ENCODE measurements at regions not wholly inside any gene's neighbourhood (a gene's known extent, or its start where the extent isn't known, plus 50 kb on each side); places are given as distances from the start of the nearest gene placed in this dataset.

GRCh38 chr11:86861810-86862209 lies 61.5 kb downstream of the PRSS23 start:
- no peak overlapping the region for H3K27ac ChIP-seq (ENCODE audit: insufficient read depth, low read length, poor library complexity, severe bottlenecking)
- no peaks in the 10 kb centered on the region for H3K4me1 ChIP-seq (ENCODE audit: control insufficient read depth, insufficient read depth, low read length, poor library complexity, severe bottlenecking)
- H3K27ac Mint-ChIP-seq = no peak overlapping the region
- H3K27me3 Mint-ChIP-seq = peaks cover 8% of the 10 kb centered on the region
- H3K36me3 ChIP-seq (ENCODE audit: control insufficient read depth, insufficient read depth, low read length) = no peaks in the 10 kb centered on the region
- no peak for ATAC-seq (ENCODE audit: low read depth in 2 of 2)
- H3K4me1 Mint-ChIP-seq = no peaks in the 10 kb centered on the region
- peaks cover 0 to 2% (median 0%) of the 10 kb centered on the region in 7 donors for H3K9me3 Mint-ChIP-seq
- no peak for DNase-seq
- H3K36me3 Mint-ChIP-seq = no peaks in the 10 kb centered on the region
- no peak overlapping the region for H3K4me3 Mint-ChIP-seq
- H3K9me3 ChIP-seq (ENCODE audit: control insufficient read depth in 2 of 2, low read length in 2 of 2) = no peaks in the 10 kb centered on the region
- no peaks in the 10 kb centered on the region for H3K27me3 ChIP-seq (ENCODE audit: control insufficient read depth, insufficient read depth, low read length)
- no peak overlapping the region for H3K4me3 ChIP-seq (ENCODE audit: low read depth, low read length)

DNA sequence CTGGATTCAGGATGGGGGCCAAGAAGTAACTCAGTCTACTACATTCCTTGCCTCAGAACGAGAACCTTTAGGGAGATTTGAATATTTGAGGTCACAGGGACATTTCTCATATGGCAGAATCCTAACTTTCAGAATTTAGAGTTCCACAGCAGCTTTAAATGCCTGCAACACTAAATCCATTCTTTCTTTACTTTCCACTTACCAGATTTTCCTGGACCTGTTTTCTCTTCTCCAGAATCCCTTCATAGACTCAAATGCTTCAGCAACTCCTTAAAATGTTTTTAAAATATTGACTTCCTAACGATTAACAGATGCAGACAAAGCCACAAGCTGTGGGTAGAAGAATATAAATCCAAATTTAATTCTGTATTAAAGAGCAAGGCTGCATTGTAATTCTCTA lies 63.1 kb downstream of the PRSS23 start:
- H3K27me3 Mint-ChIP-seq = peaks cover 8% of the 10 kb centered on the region
- no peaks in the 10 kb centered on the region for H3K27me3 ChIP-seq (ENCODE audit: control insufficient read depth, insufficient read depth, low read length)
- no peaks in the 10 kb centered on the region for H3K9me3 ChIP-seq (ENCODE audit: control insufficient read depth in 2 of 2, low read length in 2 of 2)
- no peak for ATAC-seq (ENCODE audit: low read depth in 2 of 2)
- no peaks in the 10 kb centered on the region for H3K4me1 ChIP-seq (ENCODE audit: control insufficient read depth, insufficient read depth, low read length, poor library complexity, severe bottlenecking)
- H3K4me3 Mint-ChIP-seq = no peak overlapping the region
- no peak overlapping the region for H3K27ac ChIP-seq (ENCODE audit: insufficient read depth, low read length, poor library complexity, severe bottlenecking)
- no peaks in the 10 kb centered on the region for H3K36me3 Mint-ChIP-seq
- no peak overlapping the region for H3K4me3 ChIP-seq (ENCODE audit: low read depth, low read length)
- no peak for DNase-seq
- H3K27ac Mint-ChIP-seq = no peak overlapping the region
- H3K36me3 ChIP-seq (ENCODE audit: control insufficient read depth, insufficient read depth, low read length) = no peaks in the 10 kb centered on the region
- H3K4me1 Mint-ChIP-seq = no peaks in the 10 kb centered on the region
- H3K9me3 Mint-ChIP-seq = peaks cover 0 to 2% (median 0%) of the 10 kb centered on the region in 7 donors

DNA sequence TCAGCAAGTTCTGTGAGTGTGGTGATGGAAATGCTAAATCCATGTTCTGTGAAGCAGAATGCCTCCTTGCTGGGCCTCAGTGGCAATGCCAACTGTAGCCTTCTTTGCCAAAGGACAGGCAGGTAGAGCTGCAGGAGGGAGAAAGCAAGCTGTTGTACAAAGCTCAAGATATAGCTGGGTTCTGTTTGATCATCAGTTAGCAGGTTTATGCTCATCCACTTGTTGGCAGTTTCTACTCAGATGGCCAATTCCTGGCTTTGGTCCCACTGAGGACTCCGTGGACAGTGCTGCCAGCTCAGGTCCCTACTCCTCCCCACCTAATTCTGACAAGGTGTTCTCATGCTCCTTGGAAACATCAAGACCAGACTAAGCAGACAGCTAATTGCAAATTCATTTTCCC lies 65.1 kb downstream of the PRSS23 start:
- H3K4me1 Mint-ChIP-seq = peaks cover 0 to 3% (median 0%) of the 10 kb centered on the region in 4 donors
- H3K27me3 ChIP-seq (ENCODE audit: control insufficient read depth, insufficient read depth, low read length) = no peaks in the 10 kb centered on the region
- H3K4me1 ChIP-seq (ENCODE audit: control insufficient read depth, insufficient read depth, low read length, poor library complexity, severe bottlenecking) = no peaks in the 10 kb centered on the region
- DNase-seq (no peak), ATAC-seq (ENCODE audit: low read depth in 2 of 2) (no peak)
- no peak overlapping the region for H3K27ac ChIP-seq (ENCODE audit: insufficient read depth, low read length, poor library complexity, severe bottlenecking)
- no peaks in the 10 kb centered on the region for H3K36me3 ChIP-seq (ENCODE audit: control insufficient read depth, insufficient read depth, low read length)
- no peak overlapping the region for H3K4me3 ChIP-seq (ENCODE audit: low read depth, low read length)
- no peak overlapping the region for H3K27ac Mint-ChIP-seq
- H3K9me3 ChIP-seq (ENCODE audit: control insufficient read depth in 2 of 2, low read length in 2 of 2) = no peaks in the 10 kb centered on the region
- peaks cover 0 to 2% (median 0%) of the 10 kb centered on the region in 7 donors for H3K9me3 Mint-ChIP-seq
- no peaks in the 10 kb centered on the region for H3K27me3 Mint-ChIP-seq
- peak overlapping the region in 1 of 4 donors; percentile 24 for H3K4me3 Mint-ChIP-seq
- H3K36me3 Mint-ChIP-seq = no peaks in the 10 kb centered on the region

DNA sequence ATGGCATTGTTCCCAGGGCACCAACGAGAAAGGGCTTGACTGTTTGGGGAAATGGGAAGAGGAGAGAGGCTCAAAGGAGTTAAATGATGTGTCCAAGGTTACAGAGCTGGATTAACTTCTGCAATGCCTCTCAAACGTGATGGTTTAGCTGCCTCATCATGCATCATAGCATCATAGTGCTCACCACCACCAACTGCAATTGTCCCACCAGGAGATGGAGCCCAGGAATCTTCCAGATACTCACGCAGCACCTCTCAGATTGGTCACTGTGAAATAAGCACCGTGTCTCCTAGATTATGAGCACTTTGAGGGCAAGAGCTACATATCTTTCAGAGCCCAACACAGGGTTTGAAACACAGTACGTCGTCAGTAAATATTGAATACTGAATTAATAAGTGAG lies 69.2 kb downstream of the PRSS23 start:
- Mint-ChIP-seq H3K4me1 (peaks cover 0 to 3% (median 0%) of the 10 kb centered on the region in 4 donors), H3K27ac (no peak overlapping the region), H3K4me3 (no peak overlapping the region), H3K27me3 (no peaks in the 10 kb centered on the region), H3K9me3 (no peaks in the 10 kb centered on the region), H3K36me3 (no peaks in the 10 kb centered on the region)
- Histone ChIP-seq H3K27me3 (ENCODE audit: control insufficient read depth, insufficient read depth, low read length) (no peaks in the 10 kb centered on the region), H3K36me3 (ENCODE audit: control insufficient read depth, insufficient read depth, low read length) (no peaks in the 10 kb centered on the region), H3K27ac (ENCODE audit: insufficient read depth, low read length, poor library complexity, severe bottlenecking) (no peak overlapping the region), H3K9me3 (ENCODE audit: control insufficient read depth in 2 of 2, low read length in 2 of 2) (no peaks in the 10 kb centered on the region), H3K4me1 (ENCODE audit: control insufficient read depth, insufficient read depth, low read length, poor library complexity, severe bottlenecking) (no peaks in the 10 kb centered on the region), H3K4me3 (ENCODE audit: low read depth, low read length) (no peak overlapping the region)
- DNase-seq (no peak), ATAC-seq (ENCODE audit: low read depth in 2 of 2) (no peak)

DNA sequence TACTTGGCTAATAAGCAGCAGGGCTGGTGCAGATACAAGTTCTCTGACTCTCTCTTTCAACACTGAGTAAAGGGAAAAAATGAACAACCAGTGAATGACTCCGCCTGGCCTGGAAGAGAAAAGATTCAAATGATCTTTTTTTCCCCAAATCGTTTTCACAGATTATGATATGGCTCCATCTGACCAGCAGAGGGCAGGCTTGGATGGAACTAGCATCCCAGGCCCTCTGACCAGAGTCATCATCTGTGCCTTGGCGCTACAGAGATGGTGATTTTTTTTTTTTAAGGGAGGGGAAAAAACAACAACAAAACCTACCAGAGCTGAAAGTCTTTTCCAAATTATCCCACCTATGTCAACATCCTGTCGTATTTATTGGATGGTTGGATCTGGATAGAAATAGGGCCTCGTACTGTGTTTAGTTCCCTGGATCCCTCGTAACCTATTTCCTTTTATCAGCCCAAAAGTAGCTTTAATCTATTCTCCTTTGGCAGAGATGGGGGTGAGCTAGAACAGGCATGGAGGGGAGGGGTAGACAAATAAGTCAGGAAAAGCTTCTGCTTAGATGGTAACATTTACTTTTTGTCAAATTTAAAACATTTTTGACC lies 69.7 kb downstream of the PRSS23 start:
- H3K27me3 Mint-ChIP-seq = no peaks in the 10 kb centered on the region

GRCh38 chr11:86873573-86874083 lies 73.3 kb downstream of the PRSS23 start:
- Mint-ChIP-seq H3K4me3 (no peak overlapping the region), H3K36me3 (no peaks in the 10 kb centered on the region), H3K27me3 (no peaks in the 10 kb centered on the region), H3K4me1 (peaks cover 0 to 3% (median 0%) of the 10 kb centered on the region in 4 donors), H3K9me3 (no peaks in the 10 kb centered on the region), H3K27ac (no peak overlapping the region)
- ATAC-seq (ENCODE audit: low read depth in 2 of 2) (no peak), DNase-seq (no peak)
- Histone ChIP-seq H3K4me3 (ENCODE audit: low read depth, low read length) (no peak overlapping the region), H3K27ac (ENCODE audit: insufficient read depth, low read length, poor library complexity, severe bottlenecking) (no peak overlapping the region), H3K9me3 (ENCODE audit: control insufficient read depth in 2 of 2, low read length in 2 of 2) (no peaks in the 10 kb centered on the region), H3K4me1 (ENCODE audit: control insufficient read depth, insufficient read depth, low read length, poor library complexity, severe bottlenecking) (no peaks in the 10 kb centered on the region), H3K27me3 (ENCODE audit: control insufficient read depth, insufficient read depth, low read length) (no peaks in the 10 kb centered on the region), H3K36me3 (ENCODE audit: control insufficient read depth, insufficient read depth, low read length) (no peaks in the 10 kb centered on the region)

More for the DNA sequence above, 69.7 kb downstream of the PRSS23 start:
- no peaks in the 10 kb centered on the region for H3K27me3 ChIP-seq (ENCODE audit: control insufficient read depth, insufficient read depth, low read length)
- H3K27ac ChIP-seq (ENCODE audit: insufficient read depth, low read length, poor library complexity, severe bottlenecking) = no peak overlapping the region
- no peaks in the 10 kb centered on the region for H3K9me3 ChIP-seq (ENCODE audit: control insufficient read depth in 2 of 2, low read length in 2 of 2)
- Mint-ChIP-seq H3K4me1 (peaks cover 0 to 3% (median 0%) of the 10 kb centered on the region in 4 donors), H3K4me3 (no peak overlapping the region), H3K27ac (no peak overlapping the region), H3K9me3 (no peaks in the 10 kb centered on the region), H3K36me3 (no peaks in the 10 kb centered on the region)
- no peaks in the 10 kb centered on the region for H3K36me3 ChIP-seq (ENCODE audit: control insufficient read depth, insufficient read depth, low read length)
- no peak overlapping the region for H3K4me3 ChIP-seq (ENCODE audit: low read depth, low read length)
- DNase-seq = peak in 2 of 3 donors; percentile 5 to 53
- H3K4me1 ChIP-seq (ENCODE audit: control insufficient read depth, insufficient read depth, low read length, poor library complexity, severe bottlenecking) = no peaks in the 10 kb centered on the region
- ATAC-seq (ENCODE audit: low read depth in 2 of 2) = no peak

DNA sequence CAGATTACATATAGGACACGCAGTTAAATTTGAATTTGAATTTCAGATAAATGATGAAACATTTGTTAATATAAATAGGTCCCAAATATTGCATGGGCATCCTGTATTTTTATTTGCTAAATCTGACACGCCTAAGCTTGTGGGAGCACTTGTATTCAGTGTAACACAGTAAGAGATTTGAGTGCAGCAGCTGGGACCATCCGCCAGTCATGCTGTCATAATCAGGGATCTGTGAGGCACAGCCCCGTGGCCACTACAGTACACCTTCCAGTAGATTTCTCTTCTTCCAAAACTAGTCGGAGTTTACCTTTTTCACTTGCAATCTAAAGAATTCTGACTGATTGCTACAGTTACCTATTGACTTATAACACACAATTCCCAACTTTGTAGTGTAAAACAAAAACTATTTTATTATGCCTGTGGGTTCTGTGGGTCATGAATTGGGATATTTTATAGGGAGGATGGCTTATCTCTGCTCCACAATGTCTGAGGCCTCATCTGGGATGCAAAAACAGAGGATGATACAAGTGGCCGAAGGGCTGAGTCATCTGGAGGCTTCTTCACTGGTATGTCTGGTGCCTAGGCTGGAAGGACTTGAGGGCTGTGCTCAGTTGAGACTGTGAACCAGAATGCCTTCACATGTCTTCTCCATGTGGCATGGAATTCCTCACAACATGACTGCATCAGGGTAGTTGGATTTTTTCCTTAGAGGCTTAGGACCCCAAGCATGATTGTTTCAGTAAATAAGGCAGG lies 74.1 kb downstream of the PRSS23 start:
- DNase-seq (no peak), ATAC-seq (ENCODE audit: low read depth in 2 of 2) (no peak)
- Histone ChIP-seq H3K27ac (ENCODE audit: insufficient read depth, low read length, poor library complexity, severe bottlenecking) (no peak overlapping the region), H3K36me3 (ENCODE audit: control insufficient read depth, insufficient read depth, low read length) (no peaks in the 10 kb centered on the region), H3K4me1 (ENCODE audit: control insufficient read depth, insufficient read depth, low read length, poor library complexity, severe bottlenecking) (no peaks in the 10 kb centered on the region), H3K27me3 (ENCODE audit: control insufficient read depth, insufficient read depth, low read length) (no peaks in the 10 kb centered on the region), H3K9me3 (ENCODE audit: control insufficient read depth in 2 of 2, low read length in 2 of 2) (no peaks in the 10 kb centered on the region), H3K4me3 (ENCODE audit: low read depth, low read length) (no peak overlapping the region)
- H3K36me3 Mint-ChIP-seq = no peaks in the 10 kb centered on the region
- H3K27ac Mint-ChIP-seq = no peak overlapping the region
- no peak overlapping the region for H3K4me3 Mint-ChIP-seq
- H3K27me3 Mint-ChIP-seq = no peaks in the 10 kb centered on the region
- no peaks in the 10 kb centered on the region for H3K9me3 Mint-ChIP-seq
- peaks cover 0 to 3% (median 0%) of the 10 kb centered on the region in 4 donors for H3K4me1 Mint-ChIP-seq

All from CD4-positive, CD25-positive, alpha-beta regulatory T cell (primary cell).